GM21717 (cell line): ENCODE measurements at regions not wholly inside any gene's neighbourhood (a gene's known extent, or its start where the extent isn't known, plus 50 kb on each side); places are given as distances from the start of the nearest gene placed in this dataset.

Experiments used
- ATAC-seq: cut with Tn5 transposase; IDR thresholded peaks from one replicate; pipeline ENCODE4 v1.9.1; 2021; ENCODE audit warnings: mild to moderate bottlenecking, moderate library complexity; ENCODE audit not compliant: unreplicated experiment

DNA sequence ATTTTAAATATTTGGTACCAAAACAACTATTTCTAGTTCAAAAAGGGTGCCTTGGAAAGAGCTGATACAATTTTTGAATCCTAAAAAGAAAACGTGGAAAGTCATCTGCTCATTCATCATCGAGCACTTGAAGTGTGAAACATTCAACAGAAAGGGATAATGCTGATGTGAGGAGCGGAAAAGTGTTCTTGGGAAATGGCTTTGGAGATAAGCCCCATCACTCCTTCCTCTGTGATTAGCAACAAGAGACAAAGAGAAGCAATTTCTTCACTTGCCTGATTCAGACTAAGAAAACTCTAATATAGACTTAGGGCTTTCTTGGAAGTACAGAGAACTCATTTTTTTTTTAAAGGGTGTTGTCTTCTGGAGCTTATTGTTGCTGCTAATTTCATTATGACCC, 74.9 kb downstream of the C9orf152 start:
- no peak for ATAC-seq

GRCh38 chr9:110133608-110134210, 74.2 kb downstream of the C9orf152 start:
- no peak for ATAC-seq

GRCh38 chr9:110135846-110136245, 72.1 kb downstream of the C9orf152 start:
- no peak for ATAC-seq

DNA sequence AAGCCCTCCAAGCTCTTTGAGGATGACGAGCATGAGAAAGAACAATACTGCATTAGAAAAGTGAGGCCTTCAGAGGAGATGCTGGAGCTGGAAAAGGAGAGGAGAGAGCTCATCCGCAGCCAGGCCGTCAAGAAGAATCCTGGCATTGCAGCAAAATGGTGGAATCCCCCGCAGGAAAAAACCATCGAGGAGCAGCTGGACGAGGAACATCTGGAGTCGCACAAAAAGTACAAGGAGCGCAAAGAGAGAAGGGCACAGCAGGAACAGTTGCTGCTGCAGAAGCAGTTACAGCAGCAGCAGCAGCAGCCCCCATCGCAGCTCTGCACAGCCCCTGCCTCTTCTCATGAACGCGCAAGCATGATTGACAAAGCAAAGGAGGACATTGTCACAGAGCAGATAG, 71.2 kb downstream of the C9orf152 start:
- ATAC-seq, result no peak

DNA sequence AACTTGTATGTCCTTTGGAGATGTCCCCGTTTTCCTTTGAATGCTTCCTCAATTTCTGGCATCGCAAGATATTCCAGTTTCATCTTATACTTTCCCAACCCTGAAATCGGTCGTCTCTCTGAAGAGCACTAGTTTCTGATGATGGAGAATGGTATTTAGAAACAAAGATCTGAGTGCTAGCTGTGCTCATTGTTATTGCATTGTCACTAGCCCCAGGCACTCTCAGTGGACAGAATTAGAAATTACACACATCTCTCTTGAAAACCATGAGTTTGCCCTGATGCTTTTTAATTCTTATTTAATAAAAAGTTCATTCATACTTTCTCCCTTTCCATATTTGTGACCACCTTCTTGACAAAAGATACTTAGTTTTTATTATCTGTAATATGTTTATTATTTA, 67.7 kb downstream of the C9orf152 start:
- ATAC-seq, result no peak

- ATAC-seq, result no peak
These were observed 66.6 kb downstream of the C9orf152 start for GRCh38 chr9:110141227-110141793.

- no peak for ATAC-seq
These were observed 65.7 kb downstream of the C9orf152 start for GRCh38 chr9:110142253-110142652.

DNA sequence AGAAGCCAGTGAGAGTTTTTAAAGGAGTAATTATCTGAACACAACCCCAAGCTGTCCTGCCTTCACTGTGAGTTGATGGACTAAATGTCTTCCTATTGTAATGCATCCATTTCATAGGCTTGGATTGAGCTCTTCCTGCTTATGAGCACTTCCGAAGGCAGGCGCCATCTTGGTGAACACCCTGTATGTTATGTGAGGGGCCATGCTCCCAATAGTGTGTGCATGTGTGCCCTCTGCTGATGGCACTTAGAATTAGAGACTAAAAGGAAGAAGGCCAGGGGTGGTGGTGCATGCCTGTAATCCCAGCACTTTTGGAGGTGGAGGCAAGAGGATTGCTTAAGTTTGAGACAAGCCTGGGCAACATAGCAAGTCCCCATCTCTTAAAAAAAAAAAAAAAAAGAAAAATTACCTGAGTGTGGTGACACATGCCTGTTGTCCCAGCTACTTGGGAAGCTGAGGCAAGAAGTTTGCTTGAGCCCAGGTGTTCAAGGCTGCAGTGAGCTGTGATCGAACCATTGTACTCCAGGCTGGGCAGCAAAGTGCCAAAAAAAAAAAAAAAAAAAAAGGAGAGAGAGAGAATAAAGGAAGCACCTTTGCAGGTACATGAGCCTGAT, 65.0 kb downstream of the C9orf152 start:
- no peak for ATAC-seq

DNA sequence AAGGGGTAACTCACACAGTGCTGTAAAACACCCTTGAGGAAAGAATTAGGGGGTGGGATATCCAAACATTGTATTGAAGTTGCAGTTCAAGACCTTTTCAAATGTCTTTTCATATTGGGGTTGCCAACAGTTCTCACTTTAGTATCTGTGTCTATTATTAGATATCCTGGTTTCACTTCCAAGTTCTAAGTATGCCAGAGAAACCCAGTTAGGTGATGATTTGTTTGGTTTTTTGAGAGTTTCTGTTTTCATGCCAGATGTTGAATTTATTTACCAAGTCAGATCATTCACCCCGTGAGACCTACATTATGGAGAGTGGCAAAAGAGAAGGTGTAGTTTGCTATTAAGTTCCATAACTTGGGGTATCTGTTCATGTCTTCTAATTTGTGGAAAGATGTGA, 64.5 kb downstream of the C9orf152 start:
- ATAC-seq, result peak; percentile 49

DNA sequence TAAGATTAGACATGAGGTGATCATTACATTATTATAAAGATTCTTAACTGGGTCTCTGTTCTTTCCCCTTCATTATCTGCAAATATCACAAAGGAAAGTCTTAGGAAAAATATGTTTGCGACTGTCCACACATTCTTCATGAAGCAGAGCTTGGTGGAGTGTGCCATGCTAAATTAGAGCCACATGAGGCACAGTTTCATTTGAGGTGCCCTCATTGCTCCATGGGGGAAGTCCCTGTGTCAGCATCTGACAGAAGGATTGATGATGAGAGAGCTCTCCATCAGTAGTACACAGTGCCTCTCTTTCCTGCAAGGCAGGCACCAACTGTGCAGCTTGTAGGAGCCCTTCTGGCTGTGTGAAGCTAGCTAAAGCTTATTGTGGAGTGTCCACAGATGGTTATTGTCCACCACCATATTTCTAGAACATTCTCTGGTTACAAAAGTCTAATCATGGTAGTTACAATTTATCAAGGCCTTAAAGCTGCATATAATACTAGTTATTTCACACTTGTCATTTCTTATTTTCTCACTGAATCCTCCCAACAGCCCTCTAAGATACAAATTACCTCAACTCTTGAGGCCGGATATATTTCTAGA, 63.9 kb downstream of the C9orf152 start:
- ATAC-seq, result peak; percentile 57

DNA sequence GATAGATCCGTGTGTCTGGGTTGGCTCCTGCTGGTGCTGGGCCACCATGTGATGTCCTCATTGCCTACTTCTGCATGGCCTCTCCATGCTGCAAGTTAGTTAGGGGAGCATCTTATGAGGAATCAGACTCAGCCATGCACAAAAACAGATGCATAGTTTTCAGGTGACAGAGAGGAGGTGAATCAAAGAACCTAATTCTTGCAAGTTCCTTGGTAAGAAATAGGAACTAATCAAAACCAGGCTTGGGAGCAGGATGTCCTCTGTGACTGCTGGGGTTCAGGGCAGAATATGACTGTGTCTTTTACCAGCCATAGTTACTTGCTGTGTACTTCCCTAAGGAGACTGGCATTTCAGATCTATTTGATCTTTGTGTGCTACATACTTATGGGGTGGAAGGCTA, 61.6 kb downstream of the C9orf152 start:
- no peak for ATAC-seq

- ATAC-seq, result peak; percentile 82
These were observed 59.6 kb downstream of the C9orf152 start for GRCh38 chr9:110148384-110148783.

GRCh38 chr9:110148891-110149290, 59.1 kb downstream of the C9orf152 start:
- ATAC-seq, result no peak
